Sigmoid colon (tissue), 4 donors: ENCODE measurements at regions not wholly inside any gene's neighbourhood (a gene's known extent, or its start where the extent isn't known, plus 50 kb on each side); places are given as distances from the start of the nearest gene placed in this dataset.

Source experiments
- CTCF ChIP-seq, 4 experiments: fragments of 450-650 bp in 3 of 4; fragments of 200-600 bp in 1 of 4; IDR thresholded peaks; one replicate each; pipeline ENCODE4 v1.5.1; 2016 to 2019; ENCODE audit warnings: antibody characterized with exemption in 4 of 4, mild to moderate bottlenecking in 3 of 4, moderate library complexity in 2 of 4
- EP300 ChIP-seq, 4 donors: sonication (generic); formaldehyde crosslinking; IDR thresholded peaks; one replicate each; pipeline ENCODE4 v1.6.1; 2017; ENCODE audit warnings: antibody characterized with exemption in 4 of 4
- POLR2A ChIP-seq, 2 donors: fragments of 450-650 bp; IDR thresholded peaks; one replicate each; pipeline ENCODE4 v1.6.1; 2016; ENCODE audit warnings: antibody characterized with exemption in 2 of 2, mild to moderate bottlenecking in 2 of 2, moderate library complexity in 2 of 2
- POLR2AphosphoS5 ChIP-seq, 4 donors: sonication (generic); formaldehyde crosslinking; IDR thresholded peaks; one replicate each; pipeline ENCODE4 v1.6.1; 2017; ENCODE audit warnings: antibody characterized with exemption in 4 of 4

- no peak for TF ChIP-seq POLR2A (IDR thresholded peaks at IDR 0.05)
- TF ChIP-seq CTCF (IDR thresholded peaks at IDR 0.05): no peak
- no peak for TF ChIP-seq POLR2AphosphoS5 (IDR thresholded peaks at IDR 0.05)
- no peak for TF ChIP-seq EP300 (IDR thresholded peaks at IDR 0.05)
These were observed 64.1 kb upstream of the UXT start for GRCh38 chrX:47723083-47723482.
